IPS-18a (cell line): ENCODE measurements at regions not wholly inside any gene's neighbourhood (a gene's known extent, or its start where the extent isn't known, plus 50 kb on each side); places are given as distances from the start of the nearest gene placed in this dataset.

Experiments used
- H3K27ac ChIP-seq: one replicate; pipeline ENCODE4 v1.5.1; 2013; ENCODE audit warnings: low read length
- H3K27me3 ChIP-seq: one replicate; pipeline ENCODE4 v1.6.1; 2013; ENCODE audit warnings: mild to moderate bottlenecking, low read length; ENCODE audit not compliant: control insufficient read depth, insufficient read depth
- H3K36me3 ChIP-seq: one replicate; pipeline ENCODE4 v1.6.1; 2013; ENCODE audit warnings: low read depth, low read length; ENCODE audit not compliant: control insufficient read depth
- H3K4me1 ChIP-seq: one replicate; pipeline ENCODE4 v1.6.1; 2013; ENCODE audit warnings: low read depth, low read length; ENCODE audit not compliant: control insufficient read depth
- H3K4me3 ChIP-seq: one replicate; pipeline ENCODE4 v1.5.1; 2013; ENCODE audit warnings: low read length
- H3K9ac ChIP-seq: one replicate; pipeline ENCODE4 v1.6.1; 2013; ENCODE audit warnings: mild to moderate bottlenecking, low read length, moderate library complexity
- H3K9me3 ChIP-seq: one replicate; pipeline ENCODE4 v1.6.1; 2013; ENCODE audit warnings: low read depth, low read length; ENCODE audit not compliant: control insufficient read depth

DNA sequence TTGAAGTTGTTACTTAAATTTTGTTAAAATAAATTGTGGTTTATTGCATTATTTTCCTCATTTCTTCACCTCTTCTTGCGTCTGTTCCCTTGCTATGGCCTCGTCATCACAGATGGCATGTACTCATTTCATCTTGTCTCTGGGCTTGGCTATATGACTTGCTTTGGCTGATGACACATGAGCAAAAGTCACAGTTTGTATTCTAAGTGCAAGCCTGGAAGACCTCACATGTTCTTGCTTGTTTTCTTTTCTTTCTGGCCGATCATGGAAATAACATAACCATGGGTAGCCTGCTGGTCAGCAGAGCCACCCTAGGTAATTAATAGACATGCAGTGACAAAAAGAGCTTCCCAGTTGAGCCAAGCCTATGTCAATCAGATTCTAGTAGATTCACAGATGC lies 527.9 kb downstream of the SPRY1 start:
- no peaks in the 10 kb centered on the region for H3K4me1 ChIP-seq
- no peak overlapping the region for H3K27ac ChIP-seq
- H3K27me3 ChIP-seq: no peaks in the 10 kb centered on the region
- no peaks in the 10 kb centered on the region for H3K36me3 ChIP-seq
- no peak overlapping the region for H3K4me3 ChIP-seq
- H3K9ac ChIP-seq: no peak overlapping the region
- H3K9me3 ChIP-seq: no peaks in the 10 kb centered on the region

GRCh38 chr4:123929565-123929964 lies 533.0 kb downstream of the SPRY1 start:
- no peak overlapping the region for H3K4me3 ChIP-seq
- no peak overlapping the region for H3K27ac ChIP-seq
- H3K36me3 ChIP-seq: no peaks in the 10 kb centered on the region
- H3K4me1 ChIP-seq: no peaks in the 10 kb centered on the region
- H3K9me3 ChIP-seq: no peaks in the 10 kb centered on the region
- no peak overlapping the region for H3K9ac ChIP-seq
- no peaks in the 10 kb centered on the region for H3K27me3 ChIP-seq

DNA sequence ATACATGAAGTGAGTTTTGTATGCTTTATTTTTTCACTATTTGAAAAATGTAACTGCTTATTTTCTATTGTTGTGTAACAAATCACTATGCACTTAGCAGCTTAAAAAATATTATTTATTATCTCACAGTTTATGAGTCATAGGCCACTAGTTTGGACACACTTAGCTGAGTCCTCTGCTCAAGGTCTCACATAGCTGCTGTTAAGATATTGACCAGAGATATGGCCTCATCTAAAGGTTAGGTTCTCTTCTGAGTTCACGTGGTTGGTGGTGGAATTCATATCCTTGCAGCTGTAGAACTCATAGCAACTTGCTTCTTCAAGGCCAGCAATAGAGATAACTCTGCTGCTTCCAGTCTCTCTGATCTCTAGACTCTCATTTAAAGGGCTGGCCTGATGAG lies 534.4 kb downstream of the SPRY1 start:
- Histone ChIP-seq H3K27ac (no peak overlapping the region), H3K9ac (no peak overlapping the region), H3K4me3 (no peak overlapping the region), H3K9me3 (no peaks in the 10 kb centered on the region), H3K36me3 (no peaks in the 10 kb centered on the region), H3K27me3 (no peaks in the 10 kb centered on the region), H3K4me1 (no peaks in the 10 kb centered on the region)

DNA sequence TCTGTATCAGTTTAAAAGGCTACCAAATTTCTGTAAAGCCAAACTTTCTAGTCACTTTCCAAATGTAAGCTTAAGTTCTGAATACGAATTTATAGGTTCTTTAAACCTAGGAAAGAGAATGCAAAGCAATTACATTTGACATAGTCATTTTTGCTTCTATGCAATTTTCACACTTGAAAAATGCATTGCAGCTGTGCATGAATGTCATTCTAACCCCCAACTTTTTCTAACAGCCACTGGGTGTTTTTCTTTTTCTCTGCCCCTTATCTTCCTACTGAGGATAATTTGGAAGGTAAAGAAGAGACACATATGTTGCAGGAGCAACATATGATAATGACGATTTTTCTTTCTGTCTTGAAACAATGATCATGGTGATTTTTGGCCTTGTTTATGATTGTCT lies 537.5 kb downstream of the SPRY1 start:
- H3K4me3 ChIP-seq: no peak overlapping the region
- H3K4me1 ChIP-seq: no peaks in the 10 kb centered on the region
- no peak overlapping the region for H3K9ac ChIP-seq
- no peaks in the 10 kb centered on the region for H3K36me3 ChIP-seq
- no peaks in the 10 kb centered on the region for H3K9me3 ChIP-seq
- H3K27ac ChIP-seq: no peak overlapping the region
- no peaks in the 10 kb centered on the region for H3K27me3 ChIP-seq

DNA sequence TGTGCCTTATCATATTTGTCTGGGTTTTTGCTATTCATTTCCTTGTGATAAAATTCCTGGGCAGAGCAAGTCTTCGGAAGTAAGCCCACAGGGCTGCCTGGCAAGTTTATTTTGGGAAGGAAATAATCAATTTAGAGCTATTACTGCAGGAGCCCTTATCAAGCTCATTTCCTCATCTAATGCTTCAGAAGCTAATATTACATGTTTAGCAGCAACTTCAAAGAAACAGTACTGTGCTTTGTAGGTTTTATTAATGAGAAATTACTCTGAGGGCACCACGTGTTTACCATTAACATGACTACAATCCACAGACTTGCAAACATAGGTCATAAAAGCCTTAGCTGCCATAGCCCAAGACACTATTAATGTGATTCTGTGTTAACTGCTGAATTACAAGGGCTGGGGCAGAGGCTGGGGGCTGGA lies 540.0 kb downstream of the SPRY1 start:
- H3K9me3 ChIP-seq: no peaks in the 10 kb centered on the region
- H3K4me3 ChIP-seq: no peak overlapping the region
- H3K36me3 ChIP-seq: no peaks in the 10 kb centered on the region
- H3K27ac ChIP-seq: no peak overlapping the region
- H3K9ac ChIP-seq: no peak overlapping the region
- H3K4me1 ChIP-seq: no peaks in the 10 kb centered on the region
- no peaks in the 10 kb centered on the region for H3K27me3 ChIP-seq

GRCh38 chr4:123937581-123937980 lies 541.0 kb downstream of the SPRY1 start:
- Histone ChIP-seq H3K4me3 (no peak overlapping the region), H3K9me3 (no peaks in the 10 kb centered on the region), H3K27ac (no peak overlapping the region), H3K9ac (no peak overlapping the region), H3K27me3 (no peaks in the 10 kb centered on the region), H3K36me3 (no peaks in the 10 kb centered on the region), H3K4me1 (no peaks in the 10 kb centered on the region)

- Histone ChIP-seq H3K9me3 (no peaks in the 10 kb centered on the region), H3K27me3 (no peaks in the 10 kb centered on the region), H3K27ac (no peak overlapping the region), H3K4me1 (no peaks in the 10 kb centered on the region), H3K9ac (no peak overlapping the region), H3K36me3 (no peaks in the 10 kb centered on the region), H3K4me3 (no peak overlapping the region)
These were observed 543.0 kb downstream of the SPRY1 start for GRCh38 chr4:123939621-123940020.

- Histone ChIP-seq H3K4me1 (no peaks in the 10 kb centered on the region), H3K4me3 (no peak overlapping the region), H3K27me3 (no peaks in the 10 kb centered on the region), H3K9me3 (no peaks in the 10 kb centered on the region), H3K27ac (no peak overlapping the region), H3K9ac (no peak overlapping the region), H3K36me3 (no peaks in the 10 kb centered on the region)
These were observed 544.0 kb downstream of the SPRY1 start for GRCh38 chr4:123940604-123941003.

DNA sequence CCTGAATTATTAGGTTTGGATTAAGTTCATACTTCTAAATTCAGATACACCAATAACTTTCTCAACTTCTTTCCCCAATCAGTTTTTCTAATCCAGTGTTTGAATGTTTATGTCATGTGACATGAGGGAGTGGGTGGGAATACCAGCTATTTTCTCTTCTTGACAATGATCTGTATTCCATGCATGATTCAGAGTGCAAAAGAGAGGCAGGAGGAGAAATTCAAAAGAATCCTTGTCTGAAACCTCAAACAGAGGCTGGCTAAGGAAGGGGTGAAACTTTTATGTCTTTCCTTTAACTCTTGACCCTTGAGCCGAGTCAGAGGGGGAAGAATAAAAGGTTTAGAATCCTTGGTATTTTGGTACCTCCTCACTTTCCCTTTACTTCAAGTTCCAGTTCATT lies 544.7 kb downstream of the SPRY1 start:
- Histone ChIP-seq H3K27ac (no peak overlapping the region), H3K27me3 (no peaks in the 10 kb centered on the region), H3K4me1 (no peaks in the 10 kb centered on the region), H3K9ac (no peak overlapping the region), H3K36me3 (no peaks in the 10 kb centered on the region), H3K9me3 (no peaks in the 10 kb centered on the region), H3K4me3 (no peak overlapping the region)

- Histone ChIP-seq H3K9ac (no peak overlapping the region), H3K4me3 (no peak overlapping the region), H3K9me3 (no peaks in the 10 kb centered on the region), H3K4me1 (no peaks in the 10 kb centered on the region), H3K36me3 (no peaks in the 10 kb centered on the region), H3K27ac (no peak overlapping the region), H3K27me3 (no peaks in the 10 kb centered on the region)
These were observed 547.4 kb downstream of the SPRY1 start for GRCh38 chr4:123943976-123944375.

- H3K27me3 ChIP-seq: no peaks in the 10 kb centered on the region
- H3K4me3 ChIP-seq: no peak overlapping the region
- H3K9ac ChIP-seq: no peak overlapping the region
- no peaks in the 10 kb centered on the region for H3K9me3 ChIP-seq
- no peak overlapping the region for H3K27ac ChIP-seq
- H3K4me1 ChIP-seq: no peaks in the 10 kb centered on the region
- H3K36me3 ChIP-seq: no peaks in the 10 kb centered on the region
These were observed 548.7 kb downstream of the SPRY1 start for GRCh38 chr4:123945301-123945700.

- Histone ChIP-seq H3K27ac (no peak overlapping the region), H3K36me3 (no peaks in the 10 kb centered on the region), H3K27me3 (no peaks in the 10 kb centered on the region), H3K9ac (no peak overlapping the region), H3K4me3 (no peak overlapping the region), H3K4me1 (peaks cover 11% of the 10 kb centered on the region), H3K9me3 (no peaks in the 10 kb centered on the region)
These were observed 553.9 kb downstream of the SPRY1 start for GRCh38 chr4:123950530-123950929.
